Uterus (tissue), 3 donors: ENCODE measurements at regions not wholly inside any gene's neighbourhood (a gene's known extent, or its start where the extent isn't known, plus 50 kb on each side); places are given as distances from the start of the nearest gene placed in this dataset.

Experiments
- DNase-seq, 2 donors: peaks; one replicate each; pipeline ENCODE4 v3.0.0-alpha.2; 2019 to 2020
- H3K27ac ChIP-seq, 2 donors: fragments of 200-600 bp; sonication (generic); 1 replicate in 1 of 2; 2 replicates in 1 of 2; pipeline ENCODE4 v1.5.1; 2016 to 2018
- H3K27me3 ChIP-seq, 2 donors: fragments of 200-600 bp; sonication (generic); one replicate each; pipeline ENCODE4 v1.5.1; 2018 to 2019; ENCODE audit warnings: control low read depth in 1 of 2
- H3K36me3 ChIP-seq, 2 donors: fragments of 200-600 bp; sonication (generic); one replicate each; pipeline ENCODE4 v1.5.1; 2019; ENCODE audit warnings: control low read depth in 1 of 2
- H3K4me1 ChIP-seq, 2 donors: fragments of 200-600 bp; sonication (generic); one replicate each; pipeline ENCODE4 v1.5.1; 2018 to 2019; ENCODE audit warnings: control low read depth in 1 of 2
- H3K4me3 ChIP-seq, 2 donors: fragments of 200-600 bp; sonication (generic); 1 replicate in 1 of 2; 2 replicates in 1 of 2; pipeline ENCODE4 v1.5.1; 2018 to 2019; ENCODE audit warnings: mild to moderate bottlenecking in 1 of 2
- H3K9me3 ChIP-seq, 2 donors: fragments of 200-600 bp; sonication (generic); one replicate each; pipeline ENCODE4 v1.5.1; 2019; ENCODE audit warnings: control low read depth in 1 of 2
- CTCF ChIP-seq, 4 experiments: fragments of 200-600 bp in 2 of 4; fragments of 450-650 bp in 2 of 4; sonication (generic) in 2 of 4; IDR thresholded peaks; one replicate each; pipeline ENCODE4 v1.5.1; 2016 to 2019; ENCODE audit warnings: antibody characterized with exemption in 4 of 4, mild to moderate bottlenecking in 2 of 4, moderate library complexity in 1 of 4
- POLR2A ChIP-seq, 2 donors: fragments of 450-650 bp; IDR thresholded peaks; one replicate each; pipeline ENCODE4 v1.6.1; 2016; ENCODE audit warnings: antibody characterized with exemption in 2 of 2, mild to moderate bottlenecking in 1 of 2, moderate library complexity in 1 of 2
- intact Hi-C: fragments of 100-400 bp; cut with DNase I; formaldehyde crosslinking; loops from one replicate; pipeline ENCODE4 v1.15.1; 2023; ENCODE audit warnings: low total_unique reads
- donor health status: DM: yes; HTN: yes; CAD: no.

GRCh38 chr20:24261351-24261750 lies 208.1 kb upstream of the SYNDIG1 start:
- no peak for TF ChIP-seq POLR2A (IDR thresholded peaks at IDR 0.05)
- no peak for TF ChIP-seq CTCF (IDR thresholded peaks at IDR 0.05)
- no peak overlapping the region for H3K27ac ChIP-seq
- no peak for DNase-seq
- intact Hi-C loops, result no loop called here
- H3K4me1 ChIP-seq, result no peaks in the 10 kb centered on the region
- no peak overlapping the region for H3K4me3 ChIP-seq
- no peaks in the 10 kb centered on the region for H3K27me3 ChIP-seq
- H3K36me3 ChIP-seq, result no peaks in the 10 kb centered on the region
- H3K9me3 ChIP-seq, result no peaks in the 10 kb centered on the region

DNA sequence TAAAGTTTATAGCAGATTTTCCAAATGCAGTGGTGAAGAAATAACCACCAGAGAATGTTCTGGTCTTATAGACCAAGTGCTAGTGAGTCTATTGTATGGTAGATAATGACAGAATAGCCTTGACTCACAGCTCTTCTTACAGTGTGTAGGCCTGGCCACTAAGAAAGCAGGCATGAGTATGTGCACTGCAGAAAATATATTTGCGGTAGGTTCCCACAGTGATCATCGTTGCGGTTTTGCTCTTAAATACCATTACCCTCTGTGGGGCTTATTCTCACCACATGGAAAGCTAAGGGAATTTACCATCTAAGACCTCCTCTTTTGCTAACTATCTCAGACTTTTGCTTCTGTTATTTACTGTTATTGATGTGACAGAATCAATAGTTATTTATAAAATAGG lies 212.3 kb upstream of the SYNDIG1 start:
- Histone ChIP-seq H3K36me3 (no peaks in the 10 kb centered on the region), H3K4me1 (no peaks in the 10 kb centered on the region), H3K9me3 (no peaks in the 10 kb centered on the region), H3K27ac (no peak overlapping the region), H3K4me3 (no peak overlapping the region), H3K27me3 (no peaks in the 10 kb centered on the region)
- intact Hi-C loops, result no loop called here
- TF ChIP-seq CTCF (IDR thresholded peaks at IDR 0.05) (no peak), POLR2A (IDR thresholded peaks at IDR 0.05) (no peak)
- DNase-seq, result no peak

- Histone ChIP-seq H3K4me3 (no peak overlapping the region), H3K36me3 (no peaks in the 10 kb centered on the region), H3K27ac (no peak overlapping the region), H3K27me3 (no peaks in the 10 kb centered on the region), H3K4me1 (no peaks in the 10 kb centered on the region), H3K9me3 (no peaks in the 10 kb centered on the region)
- intact Hi-C loops, result no loop called here
- DNase-seq, result no peak
- TF ChIP-seq CTCF (IDR thresholded peaks at IDR 0.05), result no peak
Measured at GRCh38 chr20:24256307-24256706, 213.1 kb upstream of the SYNDIG1 start.

- H3K9me3 ChIP-seq, result no peaks in the 10 kb centered on the region
- TF ChIP-seq POLR2A (IDR thresholded peaks at IDR 0.05), result no peak
- no peak for TF ChIP-seq CTCF (IDR thresholded peaks at IDR 0.05)
- H3K4me3 ChIP-seq, result no peak overlapping the region
- H3K4me1 ChIP-seq, result no peaks in the 10 kb centered on the region
- no peaks in the 10 kb centered on the region for H3K27me3 ChIP-seq
- no peak overlapping the region for H3K27ac ChIP-seq
- intact Hi-C loops, result no loop called here
- H3K36me3 ChIP-seq, result no peaks in the 10 kb centered on the region
- no peak for DNase-seq
Measured at GRCh38 chr20:24254480-24254879, 214.9 kb upstream of the SYNDIG1 start.

GRCh38 chr20:24253321-24253720 lies 216.1 kb upstream of the SYNDIG1 start:
- no peaks in the 10 kb centered on the region for H3K4me1 ChIP-seq
- H3K36me3 ChIP-seq, result no peaks in the 10 kb centered on the region
- no peak overlapping the region for H3K4me3 ChIP-seq
- intact Hi-C loops, result no loop called here
- no peak for DNase-seq
- no peaks in the 10 kb centered on the region for H3K9me3 ChIP-seq
- no peaks in the 10 kb centered on the region for H3K27me3 ChIP-seq
- no peak overlapping the region for H3K27ac ChIP-seq
- TF ChIP-seq POLR2A (IDR thresholded peaks at IDR 0.05) (no peak), CTCF (IDR thresholded peaks at IDR 0.05) (no peak)
